ENCODE measurements at regions not wholly inside any gene's neighbourhood (a gene's known extent, or its start where the extent isn't known, plus 50 kb on each side); places are given as distances from the start of the nearest gene placed in this dataset.

DNA sequence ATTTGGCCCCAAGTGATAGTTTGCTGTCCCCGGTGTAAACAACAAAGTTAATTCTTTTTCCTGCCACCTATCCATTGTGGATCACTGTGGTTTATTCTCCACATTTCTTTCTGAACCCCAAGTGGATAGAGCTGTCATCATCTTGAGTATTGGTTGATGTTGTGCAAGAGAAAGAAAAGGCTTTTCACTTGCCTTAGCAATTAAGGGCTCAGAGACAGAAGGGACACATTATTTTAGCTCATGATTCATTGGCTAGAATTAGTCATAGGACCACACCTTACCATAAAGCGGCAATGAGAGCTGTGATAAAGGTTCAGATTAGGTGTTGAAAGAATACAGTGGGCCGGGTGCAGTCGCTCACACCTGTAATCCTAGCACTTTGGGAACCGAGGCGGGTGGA, 442.1 kb upstream of the DCC start:
- Mint-ChIP-seq H3K4me3 (no peak overlapping the region), H3K27me3 (ENCODE audit: low read depth) (peaks cover 2% of the 10 kb centered on the region), H3K36me3 (no peaks in the 10 kb centered on the region), H3K27ac (no peak overlapping the region), H3K9me3 (peaks cover 3% of the 10 kb centered on the region), H3K4me1 (no peaks in the 10 kb centered on the region)
- TF ChIP-seq, protein P1, sequence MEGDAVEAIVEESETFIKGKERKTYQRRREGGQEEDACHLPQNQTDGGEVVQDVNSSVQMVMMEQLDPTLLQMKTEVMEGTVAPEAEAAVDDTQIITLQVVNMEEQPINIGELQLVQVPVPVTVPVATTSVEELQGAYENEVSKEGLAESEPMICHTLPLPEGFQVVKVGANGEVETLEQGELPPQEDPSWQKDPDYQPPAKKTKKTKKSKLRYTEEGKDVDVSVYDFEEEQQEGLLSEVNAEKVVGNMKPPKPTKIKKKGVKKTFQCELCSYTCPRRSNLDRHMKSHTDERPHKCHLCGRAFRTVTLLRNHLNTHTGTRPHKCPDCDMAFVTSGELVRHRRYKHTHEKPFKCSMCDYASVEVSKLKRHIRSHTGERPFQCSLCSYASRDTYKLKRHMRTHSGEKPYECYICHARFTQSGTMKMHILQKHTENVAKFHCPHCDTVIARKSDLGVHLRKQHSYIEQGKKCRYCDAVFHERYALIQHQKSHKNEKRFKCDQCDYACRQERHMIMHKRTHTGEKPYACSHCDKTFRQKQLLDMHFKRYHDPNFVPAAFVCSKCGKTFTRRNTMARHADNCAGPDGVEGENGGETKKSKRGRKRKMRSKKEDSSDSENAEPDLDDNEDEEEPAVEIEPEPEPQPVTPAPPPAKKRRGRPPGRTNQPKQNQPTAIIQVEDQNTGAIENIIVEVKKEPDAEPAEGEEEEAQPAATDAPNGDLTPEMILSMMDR (IDR thresholded peaks at IDR 0.05; ENCODE audit: unreplicated experiment), result no peak
- DNase-seq (ENCODE audit: low spot score in 2 of 2, unreplicated experiment in 2 of 2), result no peak

DNA sequence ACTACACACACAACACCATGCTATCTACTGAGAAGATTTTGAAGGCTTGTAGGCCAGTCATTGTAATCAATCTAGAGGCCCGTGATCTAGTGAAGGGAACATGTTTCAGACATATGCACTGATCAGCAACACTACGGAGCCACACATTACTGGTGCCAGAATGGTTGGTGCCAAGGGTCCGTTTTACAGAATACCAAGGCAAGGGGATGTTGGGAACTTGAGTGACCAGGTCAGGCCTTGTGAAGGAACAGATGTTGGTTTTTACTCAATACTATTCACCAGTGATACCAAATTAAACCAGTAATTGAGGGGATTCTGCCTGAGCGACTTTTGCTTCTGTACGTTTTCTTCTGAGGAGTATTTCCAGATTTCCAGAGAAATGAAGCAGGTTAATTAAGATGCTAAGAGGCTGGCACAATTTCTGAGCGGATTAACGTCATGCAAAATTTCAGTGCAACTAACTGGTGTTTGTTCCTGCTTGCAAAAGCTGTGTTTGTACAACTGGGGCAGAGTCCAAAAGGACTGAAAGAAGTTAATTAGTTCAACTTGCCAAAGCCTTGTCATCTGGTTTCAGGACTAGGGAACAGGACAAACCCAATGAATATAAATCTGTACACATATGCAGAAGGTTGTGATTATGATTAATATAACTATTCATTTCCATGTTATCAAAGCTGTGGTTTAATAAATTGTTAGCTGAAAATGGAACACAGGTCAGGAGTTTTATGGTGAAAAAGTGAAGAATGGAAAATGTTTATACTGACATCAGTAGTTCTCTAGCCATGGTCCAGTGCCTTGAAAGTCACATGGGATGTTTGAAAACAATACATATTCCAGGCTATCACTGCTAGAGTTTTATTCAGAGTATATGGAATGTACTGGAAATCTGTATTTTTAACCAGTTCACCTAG, 432.1 kb upstream of the DCC start:
- no peak overlapping the region for H3K4me3 Mint-ChIP-seq
- H3K36me3 Mint-ChIP-seq, result no peaks in the 10 kb centered on the region
- no peaks in the 10 kb centered on the region for H3K9me3 Mint-ChIP-seq
- no peaks in the 10 kb centered on the region for H3K4me1 Mint-ChIP-seq
- no peaks in the 10 kb centered on the region for H3K27me3 Mint-ChIP-seq (ENCODE audit: low read depth)
- no peak overlapping the region for H3K27ac Mint-ChIP-seq
- TF ChIP-seq, protein P1 (IDR thresholded peaks at IDR 0.05; ENCODE audit: unreplicated experiment), result no peak
- DNase-seq (ENCODE audit: low spot score in 2 of 2, unreplicated experiment in 2 of 2), result no peak

DNA sequence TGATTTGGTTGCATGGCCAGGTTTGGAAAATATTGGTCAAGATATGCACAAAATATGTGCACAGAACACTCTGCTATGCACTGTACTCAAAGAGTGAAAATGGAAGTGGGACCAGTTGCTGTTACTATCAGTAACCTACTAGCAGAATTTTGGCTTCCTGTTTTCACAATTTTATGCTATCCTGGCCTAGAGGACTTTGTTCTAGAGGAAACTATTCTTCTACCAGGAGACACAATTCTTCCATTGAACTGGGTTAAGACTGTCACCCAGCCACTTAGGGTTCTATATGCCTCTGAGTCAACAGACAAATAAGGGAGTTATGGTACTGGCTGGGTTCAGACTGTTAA, 431.4 kb upstream of the DCC start:
- no peaks in the 10 kb centered on the region for H3K36me3 Mint-ChIP-seq
- peaks cover 2% of the 10 kb centered on the region for H3K27me3 Mint-ChIP-seq (ENCODE audit: low read depth)
- H3K4me1 Mint-ChIP-seq, result no peaks in the 10 kb centered on the region
- H3K9me3 Mint-ChIP-seq, result no peaks in the 10 kb centered on the region
- H3K27ac Mint-ChIP-seq, result no peak overlapping the region
- TF ChIP-seq, protein P1 (IDR thresholded peaks at IDR 0.05; ENCODE audit: unreplicated experiment), result no peak
- H3K4me3 Mint-ChIP-seq, result no peak overlapping the region
- DNase-seq (ENCODE audit: low spot score in 2 of 2, unreplicated experiment in 2 of 2), result no peak

GRCh38 chr18:51911584-51911983, 428.4 kb upstream of the DCC start:
- no peaks in the 10 kb centered on the region for H3K4me1 Mint-ChIP-seq
- TF ChIP-seq, protein P1 (IDR thresholded peaks at IDR 0.05; ENCODE audit: unreplicated experiment), result no peak
- H3K36me3 Mint-ChIP-seq, result no peaks in the 10 kb centered on the region
- no peak overlapping the region for H3K27ac Mint-ChIP-seq
- H3K4me3 Mint-ChIP-seq, result no peak overlapping the region
- peaks cover 2% of the 10 kb centered on the region for H3K27me3 Mint-ChIP-seq (ENCODE audit: low read depth)
- no peak for DNase-seq (ENCODE audit: low spot score in 2 of 2, unreplicated experiment in 2 of 2)
- H3K9me3 Mint-ChIP-seq, result no peaks in the 10 kb centered on the region

GRCh38 chr18:51912381-51912780, 427.6 kb upstream of the DCC start:
- no peak for DNase-seq (ENCODE audit: low spot score in 2 of 2, unreplicated experiment in 2 of 2)
- peaks cover 2% of the 10 kb centered on the region for H3K27me3 Mint-ChIP-seq (ENCODE audit: low read depth)
- no peak overlapping the region for H3K27ac Mint-ChIP-seq
- H3K4me3 Mint-ChIP-seq, result no peak overlapping the region
- no peaks in the 10 kb centered on the region for H3K9me3 Mint-ChIP-seq
- H3K4me1 Mint-ChIP-seq, result no peaks in the 10 kb centered on the region
- H3K36me3 Mint-ChIP-seq, result no peaks in the 10 kb centered on the region
- TF ChIP-seq, protein P1 (IDR thresholded peaks at IDR 0.05; ENCODE audit: unreplicated experiment), result no peak

Data from mesothelial cell of epicardium (in vitro differentiated cells).